ENCODE measurements at regions not wholly inside any gene's neighbourhood (a gene's known extent, or its start where the extent isn't known, plus 50 kb on each side); places are given as distances from the start of the nearest gene placed in this dataset.
"Not testable (repeated sequence)": the region's sequence is repeated elsewhere in the genome, so short reads cannot be mapped to it uniquely, and the experiment has no call there.

DNA sequence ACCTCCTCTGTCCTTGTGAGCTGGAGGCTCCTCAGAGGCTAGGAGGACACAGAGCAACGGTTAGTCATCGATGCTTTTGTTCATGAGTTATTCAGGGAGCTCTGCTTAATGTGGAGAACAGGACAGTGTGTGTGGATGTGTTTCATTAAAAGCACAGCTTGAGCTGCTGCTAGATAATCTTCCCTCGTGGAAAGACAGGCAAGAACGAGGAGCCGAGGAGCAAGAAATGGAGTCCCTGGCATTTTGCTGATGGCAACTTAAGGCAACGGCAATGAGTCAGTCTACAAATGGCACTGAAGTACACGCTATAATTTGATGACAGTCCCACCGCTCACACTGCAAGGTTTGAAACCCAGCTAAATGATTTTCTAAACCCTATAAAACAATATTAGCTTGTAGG lies 106.2 kb downstream of the IGLL1 start:
- Histone ChIP-seq H3K18ac (ENCODE audit: low read length) (no peak overlapping the region), H2AFZ (ENCODE audit: insufficient read depth, low read length, poor library complexity) (no peak overlapping the region), H2BK12ac (ENCODE audit: low read length) (no peak overlapping the region), H2BK5ac (ENCODE audit: low read depth, low read length, poor library complexity) (no peak overlapping the region), H3K79me2 (ENCODE audit: control insufficient read depth, insufficient read depth, low read length, poor library complexity) (no peaks in the 10 kb centered on the region), H3K27me3 (ENCODE audit: insufficient read depth, low read length) (no peaks in the 10 kb centered on the region), H3K23ac (ENCODE audit: low read length) (no peak overlapping the region), H3K9me3 (ENCODE audit: insufficient read depth, low read depth, low read length) (no peaks in the 10 kb centered on the region), H3K4me3 (ENCODE audit: low read depth, low read length) (no peak overlapping the region), H3K27ac (ENCODE audit: low read depth, low read length) (no peak overlapping the region), H2BK120ac (ENCODE audit: insufficient read depth, low read length, poor library complexity) (no peak overlapping the region), H3K79me1 (ENCODE audit: low read length) (no peaks in the 10 kb centered on the region), H3K36me3 (ENCODE audit: control insufficient read depth in 1 of 2, insufficient read depth in 2 of 2, low read length in 2 of 2) (no peaks in the 10 kb centered on the region), H4K12ac (ENCODE audit: low read depth, low read length) (no peak overlapping the region), H3K9ac (ENCODE audit: low read length) (no peak overlapping the region), H3K4me1 (ENCODE audit: control insufficient read depth in 1 of 2, insufficient read depth in 2 of 2, low read length in 2 of 2) (no peaks in the 10 kb centered on the region), H3K4ac (ENCODE audit: low read depth, low read length) (no peak overlapping the region), H4K8ac (ENCODE audit: low read depth, low read length) (no peak overlapping the region), H2AK5ac (ENCODE audit: low read length) (no peak overlapping the region), H4K91ac (ENCODE audit: low read depth, low read length) (no peak overlapping the region), H3K14ac (ENCODE audit: low read length) (no peak overlapping the region), H3K4me2 (ENCODE audit: low read length) (no peak overlapping the region)
- no CpG with 5 or more reads among the region's 8 CpGs for WGBS (ENCODE audit: extremely low coverage, insufficient coverage, insufficient read length)
- no peak for DNase-seq

DNA sequence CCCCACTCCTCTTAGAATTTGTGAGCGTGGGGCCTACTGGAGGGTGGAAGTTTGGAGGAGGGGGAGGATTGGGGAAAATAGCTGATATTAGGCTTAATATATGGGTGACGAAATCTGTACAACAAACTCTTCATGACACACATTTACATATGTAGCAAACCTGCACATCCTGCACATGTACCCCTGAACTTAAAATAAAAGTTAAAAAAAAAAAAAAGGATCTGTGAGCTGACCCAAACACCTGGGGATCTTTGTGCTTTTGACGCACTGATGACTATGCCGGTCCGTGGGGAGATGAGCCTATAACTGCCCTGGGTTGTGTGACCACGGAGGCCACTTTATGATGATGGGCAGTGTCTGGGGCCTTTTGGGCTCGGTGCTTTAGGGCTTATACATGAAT lies 107.7 kb downstream of the IGLL1 start:
- not testable (repeated sequence) for H3K18ac ChIP-seq (ENCODE audit: low read length); H3K27ac ChIP-seq (ENCODE audit: low read depth, low read length); H3K36me3 ChIP-seq (ENCODE audit: control insufficient read depth in 1 of 2, insufficient read depth in 2 of 2, low read length in 2 of 2); H3K27me3 ChIP-seq (ENCODE audit: insufficient read depth, low read length); H2BK120ac ChIP-seq (ENCODE audit: insufficient read depth, low read length, poor library complexity); H4K8ac ChIP-seq (ENCODE audit: low read depth, low read length); H2AFZ ChIP-seq (ENCODE audit: insufficient read depth, low read length, poor library complexity); H2BK12ac ChIP-seq (ENCODE audit: low read length); H4K12ac ChIP-seq (ENCODE audit: low read depth, low read length); H3K4me1 ChIP-seq (ENCODE audit: control insufficient read depth in 1 of 2, insufficient read depth in 2 of 2, low read length in 2 of 2); H3K23ac ChIP-seq (ENCODE audit: low read length); H3K4me3 ChIP-seq (ENCODE audit: low read depth, low read length); H2AK5ac ChIP-seq (ENCODE audit: low read length); H3K9me3 ChIP-seq (ENCODE audit: insufficient read depth, low read depth, low read length); H4K91ac ChIP-seq (ENCODE audit: low read depth, low read length); H3K79me1 ChIP-seq (ENCODE audit: low read length); H3K79me2 ChIP-seq (ENCODE audit: control insufficient read depth, insufficient read depth, low read length, poor library complexity); H3K4me2 ChIP-seq (ENCODE audit: low read length); H3K14ac ChIP-seq (ENCODE audit: low read length); H3K4ac ChIP-seq (ENCODE audit: low read depth, low read length); DNase-seq; H3K9ac ChIP-seq (ENCODE audit: low read length); H2BK5ac ChIP-seq (ENCODE audit: low read depth, low read length, poor library complexity)
- no CpG with 5 or more reads among the region's 7 CpGs for WGBS (ENCODE audit: extremely low coverage, insufficient coverage, insufficient read length)

DNA sequence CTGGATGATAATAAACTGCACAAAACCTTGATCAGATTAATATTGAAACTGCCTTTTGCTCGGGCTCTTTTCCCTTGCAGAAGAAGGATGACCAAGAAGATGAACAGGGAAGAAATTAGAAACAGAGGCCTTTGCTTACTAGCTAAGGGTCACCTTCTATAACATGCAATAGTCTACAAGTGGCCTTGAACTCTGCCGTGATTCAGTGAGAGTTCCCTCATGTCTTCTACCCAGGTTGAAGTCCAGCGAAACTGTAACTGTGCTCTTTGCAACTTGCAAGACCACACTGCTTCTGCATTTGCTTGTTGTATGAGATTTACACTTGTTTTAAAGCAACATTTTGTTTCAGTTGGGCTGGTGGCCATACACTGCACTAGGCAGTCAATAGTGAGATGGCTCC lies 108.4 kb downstream of the IGLL1 start:
- H3K4me1 ChIP-seq (ENCODE audit: control insufficient read depth in 1 of 2, insufficient read depth in 2 of 2, low read length in 2 of 2): no peaks in the 10 kb centered on the region
- no peak overlapping the region for H2BK5ac ChIP-seq (ENCODE audit: low read depth, low read length, poor library complexity)
- no peaks in the 10 kb centered on the region for H3K27me3 ChIP-seq (ENCODE audit: insufficient read depth, low read length)
- no peaks in the 10 kb centered on the region for H3K79me1 ChIP-seq (ENCODE audit: low read length)
- H3K18ac ChIP-seq (ENCODE audit: low read length): no peak overlapping the region
- H4K8ac ChIP-seq (ENCODE audit: low read depth, low read length): no peak overlapping the region
- no peak overlapping the region for H2AK5ac ChIP-seq (ENCODE audit: low read length)
- no peak overlapping the region for H4K12ac ChIP-seq (ENCODE audit: low read depth, low read length)
- no peak overlapping the region for H3K27ac ChIP-seq (ENCODE audit: low read depth, low read length)
- no peak overlapping the region for H3K4ac ChIP-seq (ENCODE audit: low read depth, low read length)
- no peak overlapping the region for H3K4me3 ChIP-seq (ENCODE audit: low read depth, low read length)
- H3K4me2 ChIP-seq (ENCODE audit: low read length): no peak overlapping the region
- WGBS (ENCODE audit: extremely low coverage, insufficient coverage, insufficient read length): no CpG with 5 or more reads among the region's 3 CpGs
- no peak overlapping the region for H2BK12ac ChIP-seq (ENCODE audit: low read length)
- H3K36me3 ChIP-seq (ENCODE audit: control insufficient read depth in 1 of 2, insufficient read depth in 2 of 2, low read length in 2 of 2): no peaks in the 10 kb centered on the region
- no peak overlapping the region for H3K9ac ChIP-seq (ENCODE audit: low read length)
- DNase-seq: no peak
- H2BK120ac ChIP-seq (ENCODE audit: insufficient read depth, low read length, poor library complexity): no peak overlapping the region
- no peaks in the 10 kb centered on the region for H3K79me2 ChIP-seq (ENCODE audit: control insufficient read depth, insufficient read depth, low read length, poor library complexity)
- no peak overlapping the region for H3K14ac ChIP-seq (ENCODE audit: low read length)
- H3K9me3 ChIP-seq (ENCODE audit: insufficient read depth, low read depth, low read length): no peaks in the 10 kb centered on the region
- no peak overlapping the region for H2AFZ ChIP-seq (ENCODE audit: insufficient read depth, low read length, poor library complexity)
- no peak overlapping the region for H3K23ac ChIP-seq (ENCODE audit: low read length)
- H4K91ac ChIP-seq (ENCODE audit: low read depth, low read length): no peak overlapping the region

DNA sequence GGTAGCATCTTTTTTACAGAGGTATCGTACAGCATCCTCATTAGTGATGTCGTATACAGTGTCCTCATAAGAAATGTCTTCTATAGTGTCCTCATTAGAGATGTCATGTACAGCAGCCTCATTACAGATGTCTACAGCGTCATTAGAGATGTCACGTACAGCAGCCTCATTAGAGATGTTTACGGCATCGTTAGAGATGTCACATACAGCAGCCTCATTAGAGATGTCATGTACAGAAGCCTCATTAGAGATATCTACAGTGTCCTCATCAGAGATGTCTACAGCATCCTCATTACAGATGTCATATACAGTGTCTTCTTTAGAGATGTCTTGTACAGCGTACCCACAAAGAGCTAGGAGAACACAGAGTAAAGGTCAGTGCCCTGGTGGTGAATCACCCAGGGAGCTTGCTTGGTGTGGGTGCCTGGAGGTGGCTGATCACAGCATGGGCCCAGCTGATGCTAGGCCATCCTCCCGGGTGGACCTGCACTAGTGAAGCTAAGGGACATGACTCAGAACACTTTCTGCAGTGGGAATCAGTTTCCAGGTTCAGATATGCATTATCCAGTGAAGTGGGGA lies 109.2 kb downstream of the IGLL1 start:
- Histone ChIP-seq H3K4me3 (ENCODE audit: low read depth, low read length) (no peak overlapping the region), H3K4me2 (ENCODE audit: low read length) (no peak overlapping the region), H2BK5ac (ENCODE audit: low read depth, low read length, poor library complexity) (no peak overlapping the region), H2AFZ (ENCODE audit: insufficient read depth, low read length, poor library complexity) (no peak overlapping the region), H3K79me2 (ENCODE audit: control insufficient read depth, insufficient read depth, low read length, poor library complexity) (no peaks in the 10 kb centered on the region), H4K12ac (ENCODE audit: low read depth, low read length) (no peak overlapping the region), H3K14ac (ENCODE audit: low read length) (no peak overlapping the region), H2AK5ac (ENCODE audit: low read length) (no peak overlapping the region), H4K91ac (ENCODE audit: low read depth, low read length) (no peak overlapping the region), H3K27me3 (ENCODE audit: insufficient read depth, low read length) (no peaks in the 10 kb centered on the region), H3K18ac (ENCODE audit: low read length) (no peak overlapping the region), H3K27ac (ENCODE audit: low read depth, low read length) (no peak overlapping the region), H3K36me3 (ENCODE audit: control insufficient read depth in 1 of 2, insufficient read depth in 2 of 2, low read length in 2 of 2) (no peaks in the 10 kb centered on the region), H3K4me1 (ENCODE audit: control insufficient read depth in 1 of 2, insufficient read depth in 2 of 2, low read length in 2 of 2) (no peaks in the 10 kb centered on the region), H3K4ac (ENCODE audit: low read depth, low read length) (no peak overlapping the region), H3K23ac (ENCODE audit: low read length) (no peak overlapping the region), H3K9me3 (ENCODE audit: insufficient read depth, low read depth, low read length) (no peaks in the 10 kb centered on the region), H3K79me1 (ENCODE audit: low read length) (no peaks in the 10 kb centered on the region), H3K9ac (ENCODE audit: low read length) (no peak overlapping the region), H2BK120ac (ENCODE audit: insufficient read depth, low read length, poor library complexity) (no peak overlapping the region), H4K8ac (ENCODE audit: low read depth, low read length) (no peak overlapping the region), H2BK12ac (ENCODE audit: low read length) (no peak overlapping the region)
- no CpG with 5 or more reads among the region's 8 CpGs for WGBS (ENCODE audit: extremely low coverage, insufficient coverage, insufficient read length)
- DNase-seq: no peak
